ENCODE measurements at regions not wholly inside any gene's neighbourhood (a gene's known extent, or its start where the extent isn't known, plus 50 kb on each side); places are given as distances from the start of the nearest gene placed in this dataset.
"Not testable (repeated sequence)": the region's sequence is repeated elsewhere in the genome, so short reads cannot be mapped to it uniquely, and the experiment has no call there.

- H3K27ac ChIP-seq (ENCODE audit: low read length); H3K9me3 ChIP-seq (ENCODE audit: control insufficient read depth, low read depth, low read length); H3K4me1 ChIP-seq (ENCODE audit: control insufficient read depth, low read depth, low read length); H3K27me3 ChIP-seq (ENCODE audit: control insufficient read depth, insufficient read depth, low read length); H3K4me3 ChIP-seq (ENCODE audit: low read length); H3K36me3 ChIP-seq (ENCODE audit: control insufficient read depth, low read depth, low read length); H3K9ac ChIP-seq (ENCODE audit: low read length): not testable (repeated sequence)
These were observed 75.2 kb downstream of the PRR15 start for GRCh38 chr7:29638841-29639240.

GRCh38 chr7:29639386-29639785 lies 75.8 kb downstream of the PRR15 start:
- Histone ChIP-seq H3K4me3 (ENCODE audit: low read length) (no peak overlapping the region), H3K4me1 (ENCODE audit: control insufficient read depth, low read depth, low read length) (peaks cover 3% of the 10 kb centered on the region), H3K27ac (ENCODE audit: low read length) (no peak overlapping the region), H3K9ac (ENCODE audit: low read length) (no peak overlapping the region), H3K27me3 (ENCODE audit: control insufficient read depth, insufficient read depth, low read length) (no peaks in the 10 kb centered on the region), H3K9me3 (ENCODE audit: control insufficient read depth, low read depth, low read length) (no peaks in the 10 kb centered on the region), H3K36me3 (ENCODE audit: control insufficient read depth, low read depth, low read length) (no peaks in the 10 kb centered on the region)

GRCh38 chr7:29639886-29640595 lies 76.4 kb downstream of the PRR15 start:
- peaks cover 3% of the 10 kb centered on the region for H3K4me1 ChIP-seq (ENCODE audit: control insufficient read depth, low read depth, low read length)
- H3K4me3 ChIP-seq (ENCODE audit: low read length) = no peak overlapping the region
- H3K27ac ChIP-seq (ENCODE audit: low read length) = no peak overlapping the region
- H3K36me3 ChIP-seq (ENCODE audit: control insufficient read depth, low read depth, low read length) = no peaks in the 10 kb centered on the region
- H3K9ac ChIP-seq (ENCODE audit: low read length) = no peak overlapping the region
- H3K27me3 ChIP-seq (ENCODE audit: control insufficient read depth, insufficient read depth, low read length) = no peaks in the 10 kb centered on the region
- no peaks in the 10 kb centered on the region for H3K9me3 ChIP-seq (ENCODE audit: control insufficient read depth, low read depth, low read length)

DNA sequence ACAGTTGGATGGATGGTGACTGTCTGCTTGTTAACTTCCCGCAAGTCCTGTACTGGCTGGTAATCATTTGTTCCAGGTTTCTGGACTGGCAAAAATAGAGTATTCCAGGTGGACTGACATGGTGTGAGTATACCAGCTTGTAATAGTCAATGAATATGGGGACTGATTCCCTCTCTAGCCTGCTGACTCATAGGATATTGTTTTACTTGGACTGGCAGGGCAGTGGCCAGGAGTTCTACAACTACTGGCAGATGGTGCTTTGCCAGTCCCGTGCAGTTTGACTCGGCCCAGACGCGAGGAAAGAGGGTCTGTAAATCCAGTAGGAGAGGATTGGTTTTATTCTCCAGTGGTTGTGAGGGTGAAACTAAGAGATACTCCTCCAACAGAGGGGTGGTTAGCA lies 78.0 kb downstream of the PRR15 start:
- H3K4me1 ChIP-seq (ENCODE audit: control insufficient read depth, low read depth, low read length) = peaks cover 3% of the 10 kb centered on the region
- no peak overlapping the region for H3K9ac ChIP-seq (ENCODE audit: low read length)
- H3K27me3 ChIP-seq (ENCODE audit: control insufficient read depth, insufficient read depth, low read length) = no peaks in the 10 kb centered on the region
- no peaks in the 10 kb centered on the region for H3K9me3 ChIP-seq (ENCODE audit: control insufficient read depth, low read depth, low read length)
- no peak overlapping the region for H3K27ac ChIP-seq (ENCODE audit: low read length)
- no peak overlapping the region for H3K4me3 ChIP-seq (ENCODE audit: low read length)
- H3K36me3 ChIP-seq (ENCODE audit: control insufficient read depth, low read depth, low read length) = no peaks in the 10 kb centered on the region

- H3K4me1 ChIP-seq (ENCODE audit: control insufficient read depth, low read depth, low read length) = peaks cover 3% of the 10 kb centered on the region
- no peak overlapping the region for H3K27ac ChIP-seq (ENCODE audit: low read length)
- no peaks in the 10 kb centered on the region for H3K36me3 ChIP-seq (ENCODE audit: control insufficient read depth, low read depth, low read length)
- H3K4me3 ChIP-seq (ENCODE audit: low read length) = no peak overlapping the region
- no peaks in the 10 kb centered on the region for H3K9me3 ChIP-seq (ENCODE audit: control insufficient read depth, low read depth, low read length)
- no peaks in the 10 kb centered on the region for H3K27me3 ChIP-seq (ENCODE audit: control insufficient read depth, insufficient read depth, low read length)
- no peak overlapping the region for H3K9ac ChIP-seq (ENCODE audit: low read length)
These were observed 79.0 kb downstream of the PRR15 start for GRCh38 chr7:29642494-29643155.

DNA sequence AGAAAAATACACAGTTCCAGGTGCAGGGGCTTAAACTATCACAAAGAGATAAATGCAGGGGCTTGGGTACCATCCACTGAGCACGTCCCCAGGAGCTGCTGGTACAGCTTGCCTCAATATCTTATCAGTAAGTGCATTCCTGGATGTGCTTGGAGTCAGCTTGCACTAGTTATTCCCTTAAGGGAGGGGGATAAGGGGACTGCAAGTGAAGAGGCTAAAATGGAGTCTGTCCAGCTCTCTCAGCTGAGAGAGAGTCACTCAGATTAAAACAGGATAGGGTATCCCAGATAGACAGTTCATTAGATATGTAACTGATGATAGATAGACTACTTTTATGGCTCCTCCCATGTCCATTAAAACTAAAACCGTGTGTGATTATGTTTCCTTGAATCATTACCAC lies 82.5 kb downstream of the PRR15 start:
- H3K27me3 ChIP-seq (ENCODE audit: control insufficient read depth, insufficient read depth, low read length); H3K27ac ChIP-seq (ENCODE audit: low read length); H3K9ac ChIP-seq (ENCODE audit: low read length); H3K4me3 ChIP-seq (ENCODE audit: low read length); H3K4me1 ChIP-seq (ENCODE audit: control insufficient read depth, low read depth, low read length); H3K36me3 ChIP-seq (ENCODE audit: control insufficient read depth, low read depth, low read length); H3K9me3 ChIP-seq (ENCODE audit: control insufficient read depth, low read depth, low read length): not testable (repeated sequence)

DNA sequence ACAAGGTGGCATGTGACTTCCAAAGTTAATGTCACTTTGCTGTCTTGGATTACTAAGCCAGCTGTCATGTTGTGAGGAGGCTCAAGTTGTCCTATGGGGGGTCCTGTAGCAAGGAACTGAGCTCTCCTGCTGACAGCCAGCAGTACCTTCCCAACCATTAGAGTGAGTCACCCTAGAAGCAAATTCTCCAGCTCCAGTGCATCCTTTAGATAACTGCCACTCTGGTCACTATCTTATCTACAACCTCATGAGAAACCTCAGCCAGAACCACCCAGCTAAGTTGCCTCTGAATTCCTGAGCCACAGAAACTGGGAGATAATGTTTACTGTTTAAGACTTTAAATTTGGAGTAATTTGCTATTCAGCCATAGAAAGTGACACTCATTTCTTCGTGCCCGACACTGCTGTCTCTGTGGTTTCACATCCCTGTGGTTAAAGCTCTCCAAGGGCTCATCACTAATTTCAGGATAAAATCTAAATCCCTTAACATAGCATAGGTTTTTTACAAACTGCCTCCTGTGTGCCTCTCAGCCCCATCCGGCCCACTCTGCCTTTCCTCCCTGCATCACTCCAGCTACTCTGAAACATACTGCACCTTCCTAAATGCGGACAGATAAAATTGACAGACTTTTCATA lies 83.5 kb downstream of the PRR15 start:
- Histone ChIP-seq H3K4me3 (ENCODE audit: low read length) (no peak overlapping the region), H3K36me3 (ENCODE audit: control insufficient read depth, low read depth, low read length) (no peaks in the 10 kb centered on the region), H3K9me3 (ENCODE audit: control insufficient read depth, low read depth, low read length) (no peaks in the 10 kb centered on the region), H3K9ac (ENCODE audit: low read length) (no peak overlapping the region), H3K27ac (ENCODE audit: low read length) (no peak overlapping the region), H3K27me3 (ENCODE audit: control insufficient read depth, insufficient read depth, low read length) (no peaks in the 10 kb centered on the region), H3K4me1 (ENCODE audit: control insufficient read depth, low read depth, low read length) (no peaks in the 10 kb centered on the region)

DNA sequence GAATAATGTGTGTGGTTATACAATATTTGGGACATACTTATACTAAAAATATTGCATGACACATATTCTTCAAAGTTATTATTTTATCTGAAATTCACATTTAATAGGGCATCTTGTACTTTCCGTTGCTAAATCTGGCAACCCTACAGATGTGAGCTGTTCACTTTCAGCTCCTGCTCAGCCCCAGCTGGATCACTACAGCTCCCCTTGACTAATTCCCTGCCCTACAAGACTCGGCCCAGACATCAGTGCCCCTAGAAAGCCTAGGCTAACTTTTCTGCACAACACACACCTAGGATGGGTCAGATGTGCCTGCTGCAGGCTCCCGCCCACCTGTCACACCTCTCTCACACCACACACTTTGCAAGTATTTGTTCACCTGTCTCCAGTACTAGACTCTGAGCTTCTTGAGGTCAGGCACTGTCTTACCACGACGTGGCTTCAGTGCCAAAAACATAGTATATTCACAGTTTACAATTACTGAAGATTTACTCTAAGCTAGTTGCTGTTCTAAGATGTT lies 84.1 kb downstream of the PRR15 start:
- not testable (repeated sequence) for H3K36me3 ChIP-seq (ENCODE audit: control insufficient read depth, low read depth, low read length)

DNA sequence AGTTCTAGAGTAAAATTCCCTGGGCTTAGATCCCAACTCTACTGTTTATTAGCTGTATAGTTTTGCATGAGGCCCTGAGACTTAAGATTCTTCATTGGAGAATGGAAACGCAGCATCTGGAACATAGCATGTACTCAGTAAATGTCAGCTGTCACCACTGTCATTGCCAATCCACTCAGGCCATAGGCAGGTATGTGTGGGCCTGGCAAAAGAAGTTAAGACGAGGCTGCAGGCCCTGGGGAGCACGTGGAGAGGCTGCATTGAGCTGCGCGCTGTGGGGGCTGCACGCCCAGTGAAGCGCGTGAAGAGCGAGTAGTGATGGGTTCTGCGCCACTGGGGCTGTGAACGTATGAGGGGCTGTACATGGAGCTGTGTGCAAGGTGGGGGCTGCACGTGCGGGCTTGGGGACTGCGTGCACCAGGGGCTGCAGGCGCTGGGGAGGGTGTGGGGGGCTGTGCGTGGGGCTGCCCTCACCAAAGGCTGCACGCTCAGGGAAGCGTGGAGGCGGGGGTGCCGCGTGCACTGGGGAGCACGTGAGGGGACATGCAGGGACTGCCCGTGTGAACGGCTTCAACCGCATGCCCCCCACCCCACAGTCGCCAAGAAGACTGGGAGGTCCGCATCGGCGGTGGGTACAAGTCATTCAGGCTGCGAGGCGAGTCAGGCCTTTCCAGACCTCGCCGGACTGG lies 85.5 kb downstream of the PRR15 start:
- Histone ChIP-seq H3K27ac (ENCODE audit: low read length) (no peak overlapping the region), H3K9me3 (ENCODE audit: control insufficient read depth, low read depth, low read length) (no peaks in the 10 kb centered on the region), H3K4me1 (ENCODE audit: control insufficient read depth, low read depth, low read length) (no peaks in the 10 kb centered on the region), H3K27me3 (ENCODE audit: control insufficient read depth, insufficient read depth, low read length) (no peaks in the 10 kb centered on the region), H3K9ac (ENCODE audit: low read length) (no peak overlapping the region), H3K4me3 (ENCODE audit: low read length) (no peak overlapping the region), H3K36me3 (ENCODE audit: control insufficient read depth, low read depth, low read length) (no peaks in the 10 kb centered on the region)

More for the DNA sequence above, 84.1 kb downstream of the PRR15 start:
- not testable (repeated sequence) for H3K4me1 ChIP-seq (ENCODE audit: control insufficient read depth, low read depth, low read length); H3K27ac ChIP-seq (ENCODE audit: low read length); H3K9me3 ChIP-seq (ENCODE audit: control insufficient read depth, low read depth, low read length); H3K4me3 ChIP-seq (ENCODE audit: low read length); H3K27me3 ChIP-seq (ENCODE audit: control insufficient read depth, insufficient read depth, low read length); H3K9ac ChIP-seq (ENCODE audit: low read length)

- H3K9me3 ChIP-seq (ENCODE audit: control insufficient read depth, low read depth, low read length) = no peaks in the 10 kb centered on the region
- no peaks in the 10 kb centered on the region for H3K27me3 ChIP-seq (ENCODE audit: control insufficient read depth, insufficient read depth, low read length)
- H3K9ac ChIP-seq (ENCODE audit: low read length) = no peak overlapping the region
- no peak overlapping the region for H3K4me3 ChIP-seq (ENCODE audit: low read length)
- no peaks in the 10 kb centered on the region for H3K36me3 ChIP-seq (ENCODE audit: control insufficient read depth, low read depth, low read length)
- no peak overlapping the region for H3K27ac ChIP-seq (ENCODE audit: low read length)
- no peaks in the 10 kb centered on the region for H3K4me1 ChIP-seq (ENCODE audit: control insufficient read depth, low read depth, low read length)
These were observed 86.2 kb downstream of the PRR15 start for GRCh38 chr7:29649876-29650275.

GRCh38 chr7:29651477-29651876 lies 87.8 kb downstream of the PRR15 start:
- H3K27ac ChIP-seq (ENCODE audit: low read length) = no peak overlapping the region
- no peaks in the 10 kb centered on the region for H3K27me3 ChIP-seq (ENCODE audit: control insufficient read depth, insufficient read depth, low read length)
- no peaks in the 10 kb centered on the region for H3K9me3 ChIP-seq (ENCODE audit: control insufficient read depth, low read depth, low read length)
- no peak overlapping the region for H3K4me3 ChIP-seq (ENCODE audit: low read length)
- H3K4me1 ChIP-seq (ENCODE audit: control insufficient read depth, low read depth, low read length) = no peaks in the 10 kb centered on the region
- H3K36me3 ChIP-seq (ENCODE audit: control insufficient read depth, low read depth, low read length) = no peaks in the 10 kb centered on the region
- H3K9ac ChIP-seq (ENCODE audit: low read length) = no peak overlapping the region

Data from iPS-18a (cell line).